ENCODE measurements at regions not wholly inside any gene's neighbourhood (a gene's known extent, or its start where the extent isn't known, plus 50 kb on each side); places are given as distances from the start of the nearest gene placed in this dataset.

DNA sequence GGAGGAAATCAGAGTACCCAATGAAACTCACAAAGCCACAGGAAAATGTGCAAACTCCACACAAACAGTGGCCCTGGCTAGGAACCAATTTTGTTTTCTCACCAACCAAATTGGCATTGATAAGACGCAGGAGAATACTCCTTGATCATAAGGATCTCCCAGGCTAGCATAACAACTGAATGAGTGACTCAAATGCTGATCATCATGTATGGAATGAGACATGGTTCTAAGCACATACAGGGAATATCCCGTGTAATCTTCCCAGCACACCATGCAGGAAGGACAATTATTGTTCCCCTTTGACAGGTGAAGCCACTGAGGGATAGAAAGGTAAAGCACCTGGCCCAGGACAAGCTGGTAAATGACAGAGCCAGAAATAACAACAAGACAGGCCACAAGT lies 180.0 kb upstream of the DUSP10 start:
- ATAC-seq (no peak), DNase-seq (no peak)
- TF ChIP-seq, protein P1, sequence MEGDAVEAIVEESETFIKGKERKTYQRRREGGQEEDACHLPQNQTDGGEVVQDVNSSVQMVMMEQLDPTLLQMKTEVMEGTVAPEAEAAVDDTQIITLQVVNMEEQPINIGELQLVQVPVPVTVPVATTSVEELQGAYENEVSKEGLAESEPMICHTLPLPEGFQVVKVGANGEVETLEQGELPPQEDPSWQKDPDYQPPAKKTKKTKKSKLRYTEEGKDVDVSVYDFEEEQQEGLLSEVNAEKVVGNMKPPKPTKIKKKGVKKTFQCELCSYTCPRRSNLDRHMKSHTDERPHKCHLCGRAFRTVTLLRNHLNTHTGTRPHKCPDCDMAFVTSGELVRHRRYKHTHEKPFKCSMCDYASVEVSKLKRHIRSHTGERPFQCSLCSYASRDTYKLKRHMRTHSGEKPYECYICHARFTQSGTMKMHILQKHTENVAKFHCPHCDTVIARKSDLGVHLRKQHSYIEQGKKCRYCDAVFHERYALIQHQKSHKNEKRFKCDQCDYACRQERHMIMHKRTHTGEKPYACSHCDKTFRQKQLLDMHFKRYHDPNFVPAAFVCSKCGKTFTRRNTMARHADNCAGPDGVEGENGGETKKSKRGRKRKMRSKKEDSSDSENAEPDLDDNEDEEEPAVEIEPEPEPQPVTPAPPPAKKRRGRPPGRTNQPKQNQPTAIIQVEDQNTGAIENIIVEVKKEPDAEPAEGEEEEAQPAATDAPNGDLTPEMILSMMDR (IDR thresholded peaks at IDR 0.05), result no peak
- Histone ChIP-seq H3K4me3 (no peak overlapping the region), H3K36me3 (ENCODE audit: low read depth) (no peaks in the 10 kb centered on the region), H3K9me3 (no peaks in the 10 kb centered on the region), H3K4me1 (ENCODE audit: low read depth) (no peaks in the 10 kb centered on the region)
- intact Hi-C loops (cut with DNase I, micrococcal nuclease), result no loop called here

DNA sequence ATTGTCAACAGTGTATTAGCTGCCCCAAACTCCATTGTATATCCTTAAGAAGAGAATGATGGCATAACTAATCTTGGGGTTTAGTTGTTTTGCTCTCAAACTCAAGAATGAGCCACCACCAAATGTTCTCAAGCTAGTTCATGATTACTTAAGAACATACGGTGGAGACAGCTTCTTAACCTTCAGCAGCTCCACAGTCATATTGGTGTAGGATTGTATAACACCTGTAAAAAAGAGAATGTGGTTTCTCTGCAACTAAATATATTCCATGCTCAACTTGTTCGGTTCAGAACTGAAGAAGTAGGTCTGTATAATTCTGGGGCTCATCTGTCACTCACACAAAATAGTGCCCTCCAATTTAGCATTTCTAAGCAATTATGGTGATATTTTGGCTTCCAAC lies 177.9 kb upstream of the DUSP10 start:
- TF ChIP-seq, protein P1 (IDR thresholded peaks at IDR 0.05), result no peak
- Histone ChIP-seq H3K4me1 (ENCODE audit: low read depth) (no peaks in the 10 kb centered on the region), H3K4me3 (no peak overlapping the region), H3K9me3 (no peaks in the 10 kb centered on the region), H3K36me3 (ENCODE audit: low read depth) (no peaks in the 10 kb centered on the region)
- ATAC-seq (no peak), DNase-seq (no peak)
- intact Hi-C loops (cut with DNase I, micrococcal nuclease), result no loop called here

DNA sequence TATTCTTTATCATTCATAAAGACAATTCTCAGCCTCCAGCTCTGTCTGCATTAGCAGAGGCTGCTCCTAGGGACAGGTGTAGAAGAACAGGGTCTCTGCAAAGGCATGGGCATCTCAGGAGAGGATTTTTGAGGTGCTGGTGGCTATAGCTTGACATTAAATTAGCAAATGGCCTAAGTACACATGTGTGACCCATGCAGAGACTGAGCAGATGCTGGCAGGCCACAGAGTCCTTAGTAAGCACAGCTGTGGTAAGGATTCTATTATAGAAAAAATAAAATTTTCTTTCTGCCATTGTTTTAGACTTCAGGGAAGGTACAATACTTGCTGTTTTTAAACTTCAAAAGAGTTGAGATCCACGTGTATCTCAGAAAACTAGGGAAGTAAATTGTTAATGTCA lies 177.5 kb upstream of the DUSP10 start:
- Histone ChIP-seq H3K36me3 (ENCODE audit: low read depth) (no peaks in the 10 kb centered on the region), H3K9me3 (no peaks in the 10 kb centered on the region), H3K4me1 (ENCODE audit: low read depth) (no peaks in the 10 kb centered on the region), H3K4me3 (no peak overlapping the region)
- ATAC-seq (no peak), DNase-seq (no peak)
- TF ChIP-seq, protein P1 (IDR thresholded peaks at IDR 0.05), result no peak
- intact Hi-C loops (cut with DNase I, micrococcal nuclease), result no loop called here

DNA sequence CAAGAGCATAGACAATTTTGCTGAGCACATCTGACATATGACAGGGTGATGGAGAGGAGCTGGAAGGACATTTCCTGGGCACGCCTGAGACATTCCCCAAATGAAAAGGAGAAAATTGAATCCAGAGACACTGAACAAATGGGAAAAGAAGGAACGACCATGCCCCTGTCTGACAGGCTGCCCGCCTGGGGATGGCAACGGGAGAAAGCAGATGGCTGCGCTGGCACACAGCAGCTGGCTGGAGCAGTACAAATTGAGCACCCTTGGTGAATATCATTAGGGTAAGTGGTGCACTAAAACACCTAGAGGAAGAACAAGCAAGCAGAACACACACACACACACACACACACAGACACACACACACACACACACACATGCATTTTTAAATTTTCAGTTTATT lies 174.3 kb upstream of the DUSP10 start:
- intact Hi-C loops (cut with DNase I, micrococcal nuclease), result no loop called here
- TF ChIP-seq, protein P1 (IDR thresholded peaks at IDR 0.05), result no peak
- H3K36me3 ChIP-seq (ENCODE audit: low read depth), result no peaks in the 10 kb centered on the region
- DNase-seq, result no peak
- H3K4me3 ChIP-seq, result no peak overlapping the region
- no peak for ATAC-seq
- no peaks in the 10 kb centered on the region for H3K9me3 ChIP-seq
- no peaks in the 10 kb centered on the region for H3K4me1 ChIP-seq (ENCODE audit: low read depth)

DNA sequence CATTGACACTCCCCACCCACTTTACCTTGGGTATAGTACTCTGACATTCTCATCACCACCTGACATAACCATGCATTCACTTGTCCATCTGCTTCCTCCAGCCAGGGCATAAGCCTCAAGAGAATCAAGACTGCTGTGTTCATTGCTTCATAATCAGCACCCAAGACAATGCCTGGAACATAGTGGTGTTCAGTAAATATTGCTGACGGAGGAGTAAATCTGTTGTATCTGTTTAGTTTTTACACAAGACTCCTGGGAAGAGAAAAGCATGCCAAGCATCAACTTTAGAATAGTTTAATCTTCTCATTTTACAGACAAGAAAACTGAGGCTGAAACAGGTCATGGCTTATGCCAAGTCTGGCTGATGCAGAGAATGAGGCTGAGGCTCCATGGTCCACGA lies 173.9 kb upstream of the DUSP10 start:
- TF ChIP-seq, protein P1 (IDR thresholded peaks at IDR 0.05), result no peak
- ATAC-seq (no peak), DNase-seq (no peak)
- intact Hi-C loops (cut with DNase I, micrococcal nuclease), result no loop called here
- Histone ChIP-seq H3K4me3 (no peak overlapping the region), H3K4me1 (ENCODE audit: low read depth) (no peaks in the 10 kb centered on the region), H3K9me3 (no peaks in the 10 kb centered on the region), H3K36me3 (ENCODE audit: low read depth) (no peaks in the 10 kb centered on the region)

DNA sequence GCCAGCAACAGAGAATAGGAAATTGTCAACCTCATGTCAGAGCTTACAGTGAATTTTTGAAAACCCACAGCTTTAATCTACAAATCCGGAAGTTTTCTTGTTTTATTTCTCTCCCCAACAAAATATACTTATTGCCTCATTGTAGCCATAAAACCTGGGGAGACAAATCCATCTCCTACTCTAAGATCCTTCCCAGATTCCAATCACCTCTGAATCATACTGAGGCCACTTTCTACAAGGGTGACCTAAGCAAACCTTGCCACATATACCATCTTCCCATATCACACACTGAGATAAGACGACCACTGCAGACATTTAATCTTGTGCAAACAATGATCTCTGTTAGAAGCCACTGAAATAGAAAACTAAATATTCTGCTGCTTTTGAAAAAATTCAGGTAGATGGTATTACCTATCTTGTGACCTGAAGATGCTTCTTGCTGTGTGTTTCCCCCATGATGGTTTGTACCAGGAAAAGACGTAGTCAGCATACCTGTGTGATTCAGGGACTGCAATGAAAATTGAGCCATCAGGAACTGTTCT lies 171.5 kb upstream of the DUSP10 start:
- Histone ChIP-seq H3K4me1 (ENCODE audit: low read depth) (no peaks in the 10 kb centered on the region), H3K36me3 (ENCODE audit: low read depth) (no peaks in the 10 kb centered on the region), H3K4me3 (no peak overlapping the region), H3K9me3 (no peaks in the 10 kb centered on the region)
- TF ChIP-seq, protein P1 (IDR thresholded peaks at IDR 0.05), result no peak
- ATAC-seq (no peak), DNase-seq (no peak)
- intact Hi-C loops (cut with DNase I, micrococcal nuclease), result no loop called here

Measured in mucosa of descending colon (tissue), 3 donors.